ENCODE measurements at regions not wholly inside any gene's neighbourhood (a gene's known extent, or its start where the extent isn't known, plus 50 kb on each side); places are given as distances from the start of the nearest gene placed in this dataset.

DNA sequence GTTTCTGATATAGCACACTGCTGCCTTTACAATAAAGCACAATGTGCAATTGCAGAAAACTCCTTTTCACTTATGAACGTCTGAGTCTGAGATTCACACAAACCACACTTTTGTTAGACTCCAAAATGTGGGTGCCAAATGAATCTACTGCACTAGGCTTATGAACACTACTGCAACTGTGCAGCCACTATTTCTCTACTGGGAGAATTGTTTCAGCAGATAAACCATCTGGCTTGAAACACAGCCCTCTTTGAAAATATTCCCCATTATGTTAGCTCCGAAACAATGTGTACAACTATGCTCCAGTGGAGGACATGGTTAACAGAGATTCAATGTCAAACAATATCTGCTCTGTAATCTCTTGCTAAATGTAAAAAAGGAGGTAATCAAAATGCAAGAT, 188.7 kb upstream of the ZEB2 start:
- TF ChIP-seq, protein P1, sequence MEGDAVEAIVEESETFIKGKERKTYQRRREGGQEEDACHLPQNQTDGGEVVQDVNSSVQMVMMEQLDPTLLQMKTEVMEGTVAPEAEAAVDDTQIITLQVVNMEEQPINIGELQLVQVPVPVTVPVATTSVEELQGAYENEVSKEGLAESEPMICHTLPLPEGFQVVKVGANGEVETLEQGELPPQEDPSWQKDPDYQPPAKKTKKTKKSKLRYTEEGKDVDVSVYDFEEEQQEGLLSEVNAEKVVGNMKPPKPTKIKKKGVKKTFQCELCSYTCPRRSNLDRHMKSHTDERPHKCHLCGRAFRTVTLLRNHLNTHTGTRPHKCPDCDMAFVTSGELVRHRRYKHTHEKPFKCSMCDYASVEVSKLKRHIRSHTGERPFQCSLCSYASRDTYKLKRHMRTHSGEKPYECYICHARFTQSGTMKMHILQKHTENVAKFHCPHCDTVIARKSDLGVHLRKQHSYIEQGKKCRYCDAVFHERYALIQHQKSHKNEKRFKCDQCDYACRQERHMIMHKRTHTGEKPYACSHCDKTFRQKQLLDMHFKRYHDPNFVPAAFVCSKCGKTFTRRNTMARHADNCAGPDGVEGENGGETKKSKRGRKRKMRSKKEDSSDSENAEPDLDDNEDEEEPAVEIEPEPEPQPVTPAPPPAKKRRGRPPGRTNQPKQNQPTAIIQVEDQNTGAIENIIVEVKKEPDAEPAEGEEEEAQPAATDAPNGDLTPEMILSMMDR (IDR thresholded peaks at IDR 0.05) = no peak
- no peak for TF ChIP-seq POLR2A (IDR thresholded peaks at IDR 0.05)

Measured in uterus (tissue), 2 donors.